ENCODE measurements at regions not wholly inside any gene's neighbourhood (a gene's known extent, or its start where the extent isn't known, plus 50 kb on each side); places are given as distances from the start of the nearest gene placed in this dataset.

GRCh38 chr2:104476075-104476474 lies 377.8 kb upstream of the POU3F3 start (continued):
- TF ChIP-seq GABPA (IDR thresholded peaks at IDR 0.05; ENCODE audit: low read depth) (no peak), IRF3 (IDR thresholded peaks at IDR 0.05; ENCODE audit: low read depth, low read length) (no peak), RAD21 (IDR thresholded peaks at IDR 0.05; ENCODE audit: low read length) (no peak), RXRA (IDR thresholded peaks at IDR 0.05; ENCODE audit: borderline replicate concordance, low read depth) (no peak), YY1 (IDR thresholded peaks at IDR 0.05; ENCODE audit: low read depth) (no peak), ZBTB33 (IDR thresholded peaks at IDR 0.05; ENCODE audit: borderline replicate concordance, low read depth) (no peak), MAX (IDR thresholded peaks at IDR 0.05; ENCODE audit: low read depth) (no peak)

GRCh38 chr2:104476563-104476988 lies 377.3 kb upstream of the POU3F3 start:
- no peak overlapping the region for H3K4me3 ChIP-seq (ENCODE audit: low read depth in 2 of 2, low read length in 1 of 2)
- no peak overlapping the region for H3K4me2 ChIP-seq
- H3K9ac ChIP-seq = no peak overlapping the region
- H2AFZ ChIP-seq (ENCODE audit: low read depth) = no peak overlapping the region
- no peaks in the 10 kb centered on the region for H3K4me1 ChIP-seq (ENCODE audit: control insufficient read depth in 1 of 2, insufficient read depth in 2 of 2, low read depth in 1 of 2, low read length in 1 of 2)
- CTCF ChIA-PET = no interaction called here
- H3K27ac ChIP-seq (ENCODE audit: low read depth in 2 of 2, low read length in 1 of 2) = no peak overlapping the region
- H3F3A ChIP-seq (replicated peaks; ENCODE audit: insufficient read depth) = no peaks in the 10 kb centered on the region
- H3K79me2 ChIP-seq (ENCODE audit: insufficient read depth) = no peaks in the 10 kb centered on the region
- TF ChIP-seq YY1 (IDR thresholded peaks at IDR 0.05; ENCODE audit: low read depth) (no peak), NRF1 (IDR thresholded peaks at IDR 0.05; ENCODE audit: low read depth, low read length) (no peak), FOXJ3 (CRISPR knock-in tag; IDR thresholded peaks at IDR 0.05) (no peak), FOXM1 (IDR thresholded peaks at IDR 0.05; ENCODE audit: low read depth) (no peak), JUND (IDR thresholded peaks at IDR 0.05) (no peak), USF1 (IDR thresholded peaks at IDR 0.05; ENCODE audit: borderline replicate concordance, low read depth) (no peak), IRF3 (IDR thresholded peaks at IDR 0.05; ENCODE audit: low read depth, low read length) (no peak), GATA2 (CRISPR knock-in tag; IDR thresholded peaks at IDR 0.05) (no peak)
- no peaks in the 10 kb centered on the region for H3K9me2 ChIP-seq
- H3K36me3 ChIP-seq (replicated peaks in 1 of 2; ENCODE audit: control insufficient read depth in 1 of 2, insufficient read depth in 2 of 2, low read length in 1 of 2) = no peaks in the 10 kb centered on the region
- DNase-seq = no peak
- no peaks in the 10 kb centered on the region for H4K20me1 ChIP-seq (ENCODE audit: insufficient read depth)
- no peaks in the 10 kb centered on the region for H3K9me3 ChIP-seq
- WGBS (ENCODE audit: low lambda C conversion rate) = 32% methylated on average over 4 of the region's 4 CpGs
- H3K27me3 ChIP-seq (ENCODE audit: insufficient read depth) = no peaks in the 10 kb centered on the region
- POLR2A ChIA-PET = no interaction called here
